ENCODE measurements at regions not wholly inside any gene's neighbourhood (a gene's known extent, or its start where the extent isn't known, plus 50 kb on each side); places are given as distances from the start of the nearest gene placed in this dataset.

- TF ChIP-seq, protein P1, sequence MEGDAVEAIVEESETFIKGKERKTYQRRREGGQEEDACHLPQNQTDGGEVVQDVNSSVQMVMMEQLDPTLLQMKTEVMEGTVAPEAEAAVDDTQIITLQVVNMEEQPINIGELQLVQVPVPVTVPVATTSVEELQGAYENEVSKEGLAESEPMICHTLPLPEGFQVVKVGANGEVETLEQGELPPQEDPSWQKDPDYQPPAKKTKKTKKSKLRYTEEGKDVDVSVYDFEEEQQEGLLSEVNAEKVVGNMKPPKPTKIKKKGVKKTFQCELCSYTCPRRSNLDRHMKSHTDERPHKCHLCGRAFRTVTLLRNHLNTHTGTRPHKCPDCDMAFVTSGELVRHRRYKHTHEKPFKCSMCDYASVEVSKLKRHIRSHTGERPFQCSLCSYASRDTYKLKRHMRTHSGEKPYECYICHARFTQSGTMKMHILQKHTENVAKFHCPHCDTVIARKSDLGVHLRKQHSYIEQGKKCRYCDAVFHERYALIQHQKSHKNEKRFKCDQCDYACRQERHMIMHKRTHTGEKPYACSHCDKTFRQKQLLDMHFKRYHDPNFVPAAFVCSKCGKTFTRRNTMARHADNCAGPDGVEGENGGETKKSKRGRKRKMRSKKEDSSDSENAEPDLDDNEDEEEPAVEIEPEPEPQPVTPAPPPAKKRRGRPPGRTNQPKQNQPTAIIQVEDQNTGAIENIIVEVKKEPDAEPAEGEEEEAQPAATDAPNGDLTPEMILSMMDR (conservative IDR thresholded peaks at IDR 0.05; ENCODE audit: low read length), result no peak
- TF ChIP-seq EZH2phosphoT487 (IDR thresholded peaks at IDR 0.05; ENCODE audit: borderline replicate concordance, low read depth, low read length), result no peak
These were observed 132.3 kb downstream of the APIP start for GRCh38 chr11:34783816-34784317.

Data from OCI-LY7 (cell line).